OCI-LY7 (cell line): ENCODE measurements at regions not wholly inside any gene's neighbourhood (a gene's known extent, or its start where the extent isn't known, plus 50 kb on each side); places are given as distances from the start of the nearest gene placed in this dataset.

Experiments used
- CTCF ChIP-seq: fragments of 200-600 bp; sonication (generic); conservative IDR thresholded peaks from 2 replicates; pipeline ENCODE4 v1.5.1; 2014; ENCODE audit warnings: mild to moderate bottlenecking, antibody characterized with exemption, low read length, moderate library complexity, mixed read lengths
- EZH2phosphoT487 ChIP-seq: fragments of 200-600 bp; sonication (generic); IDR thresholded peaks from 2 replicates; pipeline ENCODE4 v1.6.1; 2018; ENCODE audit warnings: low read depth, borderline replicate concordance, mild to moderate bottlenecking, mixed run types, antibody characterized with exemption, low read length, moderate library complexity, mixed read lengths

- TF ChIP-seq CTCF (no peak), EZH2phosphoT487 (no peak)
Measured at GRCh38 chr4:167475951-167476350, 241.7 kb upstream of the SPOCK3 start.
